ENCODE measurements at regions not wholly inside any gene's neighbourhood (a gene's known extent, or its start where the extent isn't known, plus 50 kb on each side); places are given as distances from the start of the nearest gene placed in this dataset.

DNA sequence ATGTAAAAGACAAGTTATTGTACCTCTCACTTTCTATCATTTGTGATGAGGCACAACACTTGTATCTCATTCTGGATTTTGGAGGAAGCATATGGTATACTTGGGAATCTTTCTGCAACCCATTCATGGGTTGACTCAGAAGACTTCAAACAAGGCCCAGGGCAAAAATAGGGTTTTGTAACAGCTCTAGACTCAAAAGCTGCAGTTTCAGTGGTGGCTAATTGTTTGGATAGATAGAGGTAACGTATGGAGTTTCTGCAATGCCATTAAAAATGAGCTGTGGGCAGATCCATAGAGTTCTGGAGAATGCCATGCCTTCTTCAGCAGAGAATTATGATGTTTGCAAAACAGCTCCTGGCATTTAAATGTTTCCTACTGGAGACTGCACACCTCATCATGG lies 279.6 kb upstream of the VLDLR start:
- Histone ChIP-seq H3K9ac (ENCODE audit: insufficient read depth in 1 of 2, low read depth in 2 of 2, low read length in 2 of 2) (no peak overlapping the region), H3K4me3 (no peak overlapping the region), H2AFZ (ENCODE audit: low read depth, low read length) (no peak overlapping the region), H3K4me2 (ENCODE audit: insufficient read depth, low read length) (no peak overlapping the region), H3K36me3 (ENCODE audit: control insufficient read depth, insufficient read depth, low read length) (no peaks in the 10 kb centered on the region), H3K79me2 (ENCODE audit: control insufficient read depth, insufficient read depth, low read length) (no peaks in the 10 kb centered on the region), H3K27ac (ENCODE audit: extremely low read depth, low read depth, low read length) (no peak overlapping the region), H3K4me1 (replicated peaks in 1 of 2; ENCODE audit: control insufficient read depth in 2 of 2, insufficient read depth in 2 of 2, low read length in 2 of 2) (no peaks in the 10 kb centered on the region), H3K27me3 (ENCODE audit: control insufficient read depth in 2 of 2, insufficient read depth in 2 of 2, low read length in 2 of 2) (no peaks in the 10 kb centered on the region), H4K20me1 (replicated peaks; ENCODE audit: control insufficient read depth, insufficient read depth, low read length) (no peaks in the 10 kb centered on the region), H3K9me1 (ENCODE audit: control insufficient read depth, insufficient read depth, low read length) (no peaks in the 10 kb centered on the region), H3K9me3 (replicated peaks; ENCODE audit: control insufficient read depth, insufficient read depth, low read depth, low read length) (no peaks in the 10 kb centered on the region)
- intact Hi-C loops (cut with micrococcal nuclease) (no loop called here), in situ Hi-C loops (cut with MboI) (no loop called here)
- BruUV-seq (replicated peaks), result no TSS peak
- no peak for DNase-seq (ENCODE audit: extremely low read depth in 1 of 4, low spot score in 3 of 4)
- TF ChIP-seq SP2 (IDR thresholded peaks at IDR 0.05; ENCODE audit: extremely low read depth, low read depth, low read length, poor library complexity, severe bottlenecking), result no peak
- no peak for TF ChIP-seq ZNF778 (CRISPR knock-in tag; IDR thresholded peaks at IDR 0.05)
- no peak for ATAC-seq
- POLR2A ChIA-PET, result no interaction called here
- CTCF ChIA-PET (ENCODE audit: low intra/inter-chr PET ratio), result no interaction called here
- FAIRE-seq, result no peak
- WGBS (ENCODE audit: insufficient coverage, low coverage, missing lambda C conversion rate), result 0% methylated on average over 1 of the region's 1 CpG

DNA sequence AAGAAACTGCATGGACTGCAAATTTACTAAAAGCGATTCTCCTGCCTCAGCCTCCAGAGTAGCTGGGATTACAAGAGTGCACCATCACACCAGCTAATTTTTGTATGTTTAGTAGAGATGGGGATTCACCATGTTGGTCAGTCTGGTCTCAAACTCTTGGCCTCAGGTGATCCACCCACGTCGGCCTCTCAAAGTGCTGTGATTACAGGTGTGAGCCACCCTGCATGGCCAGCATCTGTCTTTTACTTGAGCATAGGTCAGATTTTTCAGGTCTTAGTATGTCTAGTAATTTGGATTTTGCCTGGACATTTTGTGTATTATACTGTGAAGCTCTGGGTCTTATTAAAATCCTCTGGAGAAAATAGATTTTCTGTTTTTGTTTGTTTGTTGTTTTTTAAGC lies 277.8 kb upstream of the VLDLR start:
- Histone ChIP-seq H3K36me3 (ENCODE audit: control insufficient read depth, insufficient read depth, low read length) (no peaks in the 10 kb centered on the region), H2AFZ (ENCODE audit: low read depth, low read length) (no peak overlapping the region), H4K20me1 (replicated peaks; ENCODE audit: control insufficient read depth, insufficient read depth, low read length) (no peaks in the 10 kb centered on the region), H3K79me2 (ENCODE audit: control insufficient read depth, insufficient read depth, low read length) (no peaks in the 10 kb centered on the region), H3K4me1 (replicated peaks in 1 of 2; ENCODE audit: control insufficient read depth in 2 of 2, insufficient read depth in 2 of 2, low read length in 2 of 2) (no peaks in the 10 kb centered on the region), H3K9me1 (ENCODE audit: control insufficient read depth, insufficient read depth, low read length) (no peaks in the 10 kb centered on the region), H3K4me2 (ENCODE audit: insufficient read depth, low read length) (no peak overlapping the region), H3K9ac (ENCODE audit: insufficient read depth in 1 of 2, low read depth in 2 of 2, low read length in 2 of 2) (no peak overlapping the region), H3K27ac (ENCODE audit: extremely low read depth, low read depth, low read length) (no peak overlapping the region), H3K4me3 (no peak overlapping the region), H3K27me3 (ENCODE audit: control insufficient read depth in 2 of 2, insufficient read depth in 2 of 2, low read length in 2 of 2) (no peaks in the 10 kb centered on the region), H3K9me3 (replicated peaks; ENCODE audit: control insufficient read depth, insufficient read depth, low read depth, low read length) (no peaks in the 10 kb centered on the region)
- FAIRE-seq (no peak), ATAC-seq (no peak), DNase-seq (ENCODE audit: extremely low read depth in 1 of 4, low spot score in 3 of 4) (no peak)
- POLR2A ChIA-PET, result no interaction called here
- intact Hi-C loops (cut with micrococcal nuclease) (no loop called here), in situ Hi-C loops (cut with MboI) (no loop called here)
- BruUV-seq (replicated peaks), result no TSS peak
- CTCF ChIA-PET (ENCODE audit: low intra/inter-chr PET ratio), result no interaction called here
- WGBS (ENCODE audit: insufficient coverage, low coverage, missing lambda C conversion rate), result 0% methylated on average over 1 of the region's 3 CpGs
- TF ChIP-seq, protein P1, sequence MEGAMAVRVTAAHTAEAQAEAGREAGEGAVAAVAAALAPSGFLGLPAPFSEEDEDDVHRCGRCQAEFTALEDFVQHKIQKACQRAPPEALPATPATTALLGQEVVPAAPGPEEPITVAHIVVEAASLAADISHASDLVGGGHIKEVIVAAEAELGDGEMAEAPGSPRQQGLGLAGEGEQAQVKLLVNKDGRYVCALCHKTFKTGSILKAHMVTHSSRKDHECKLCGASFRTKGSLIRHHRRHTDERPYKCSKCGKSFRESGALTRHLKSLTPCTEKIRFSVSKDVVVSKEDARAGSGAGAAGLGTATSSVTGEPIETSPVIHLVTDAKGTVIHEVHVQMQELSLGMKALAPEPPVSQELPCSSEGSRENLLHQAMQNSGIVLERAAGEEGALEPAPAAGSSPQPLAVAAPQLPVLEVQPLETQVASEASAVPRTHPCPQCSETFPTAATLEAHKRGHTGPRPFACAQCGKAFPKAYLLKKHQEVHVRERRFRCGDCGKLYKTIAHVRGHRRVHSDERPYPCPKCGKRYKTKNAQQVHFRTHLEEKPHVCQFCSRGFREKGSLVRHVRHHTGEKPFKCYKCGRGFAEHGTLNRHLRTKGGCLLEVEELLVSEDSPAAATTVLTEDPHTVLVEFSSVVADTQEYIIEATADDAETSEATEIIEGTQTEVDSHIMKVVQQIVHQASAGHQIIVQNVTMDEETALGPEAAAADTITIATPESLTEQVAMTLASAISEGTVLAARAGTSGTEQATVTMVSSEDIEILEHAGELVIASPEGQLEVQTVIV (CRISPR knock-in tag; IDR thresholded peaks at IDR 0.05; ENCODE audit: borderline replicate concordance), result no peak
- TF ChIP-seq BACH1 (tag; IDR thresholded peaks at IDR 0.05), result no peak
- no peak for TF ChIP-seq HNRNPK (IDR thresholded peaks at IDR 0.05; ENCODE audit: low read depth, low read length, poor library complexity, severe bottlenecking)
- no peak for TF ChIP-seq CBX5 (IDR thresholded peaks at IDR 0.05; ENCODE audit: borderline replicate concordance, low read depth)
- no peak for TF ChIP-seq ZNF146 (CRISPR knock-in tag; IDR thresholded peaks at IDR 0.05; ENCODE audit: unreplicated experiment)
- no peak for TF ChIP-seq MED1 (CRISPR knock-in tag; IDR thresholded peaks at IDR 0.05; ENCODE audit: borderline replicate concordance)
- TF ChIP-seq, protein P2, sequence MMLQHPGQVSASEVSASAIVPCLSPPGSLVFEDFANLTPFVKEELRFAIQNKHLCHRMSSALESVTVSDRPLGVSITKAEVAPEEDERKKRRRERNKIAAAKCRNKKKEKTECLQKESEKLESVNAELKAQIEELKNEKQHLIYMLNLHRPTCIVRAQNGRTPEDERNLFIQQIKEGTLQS (IDR thresholded peaks at IDR 0.05), result no peak
- TF ChIP-seq, protein P2 (CRISPR knock-in tag; conservative IDR thresholded peaks at IDR 0.05), result no peak
- TF ChIP-seq ZNF408 (CRISPR knock-in tag; IDR thresholded peaks at IDR 0.05; ENCODE audit: low read depth), result no peak
- TF ChIP-seq, protein P3, sequence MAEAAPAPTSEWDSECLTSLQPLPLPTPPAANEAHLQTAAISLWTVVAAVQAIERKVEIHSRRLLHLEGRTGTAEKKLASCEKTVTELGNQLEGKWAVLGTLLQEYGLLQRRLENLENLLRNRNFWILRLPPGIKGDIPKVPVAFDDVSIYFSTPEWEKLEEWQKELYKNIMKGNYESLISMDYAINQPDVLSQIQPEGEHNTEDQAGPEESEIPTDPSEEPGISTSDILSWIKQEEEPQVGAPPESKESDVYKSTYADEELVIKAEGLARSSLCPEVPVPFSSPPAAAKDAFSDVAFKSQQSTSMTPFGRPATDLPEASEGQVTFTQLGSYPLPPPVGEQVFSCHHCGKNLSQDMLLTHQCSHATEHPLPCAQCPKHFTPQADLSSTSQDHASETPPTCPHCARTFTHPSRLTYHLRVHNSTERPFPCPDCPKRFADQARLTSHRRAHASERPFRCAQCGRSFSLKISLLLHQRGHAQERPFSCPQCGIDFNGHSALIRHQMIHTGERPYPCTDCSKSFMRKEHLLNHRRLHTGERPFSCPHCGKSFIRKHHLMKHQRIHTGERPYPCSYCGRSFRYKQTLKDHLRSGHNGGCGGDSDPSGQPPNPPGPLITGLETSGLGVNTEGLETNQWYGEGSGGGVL (CRISPR knock-in tag; IDR thresholded peaks at IDR 0.05), result no peak
